NCI-H69 (cell line): ENCODE measurements at regions not wholly inside any gene's neighbourhood (a gene's known extent, or its start where the extent isn't known, plus 50 kb on each side); places are given as distances from the start of the nearest gene placed in this dataset.

ENCODE experiments used
- DNase-seq: peaks from one replicate; lab custom pipeline; 2025; lab: John Stamatoyannopoulos, UW

DNA sequence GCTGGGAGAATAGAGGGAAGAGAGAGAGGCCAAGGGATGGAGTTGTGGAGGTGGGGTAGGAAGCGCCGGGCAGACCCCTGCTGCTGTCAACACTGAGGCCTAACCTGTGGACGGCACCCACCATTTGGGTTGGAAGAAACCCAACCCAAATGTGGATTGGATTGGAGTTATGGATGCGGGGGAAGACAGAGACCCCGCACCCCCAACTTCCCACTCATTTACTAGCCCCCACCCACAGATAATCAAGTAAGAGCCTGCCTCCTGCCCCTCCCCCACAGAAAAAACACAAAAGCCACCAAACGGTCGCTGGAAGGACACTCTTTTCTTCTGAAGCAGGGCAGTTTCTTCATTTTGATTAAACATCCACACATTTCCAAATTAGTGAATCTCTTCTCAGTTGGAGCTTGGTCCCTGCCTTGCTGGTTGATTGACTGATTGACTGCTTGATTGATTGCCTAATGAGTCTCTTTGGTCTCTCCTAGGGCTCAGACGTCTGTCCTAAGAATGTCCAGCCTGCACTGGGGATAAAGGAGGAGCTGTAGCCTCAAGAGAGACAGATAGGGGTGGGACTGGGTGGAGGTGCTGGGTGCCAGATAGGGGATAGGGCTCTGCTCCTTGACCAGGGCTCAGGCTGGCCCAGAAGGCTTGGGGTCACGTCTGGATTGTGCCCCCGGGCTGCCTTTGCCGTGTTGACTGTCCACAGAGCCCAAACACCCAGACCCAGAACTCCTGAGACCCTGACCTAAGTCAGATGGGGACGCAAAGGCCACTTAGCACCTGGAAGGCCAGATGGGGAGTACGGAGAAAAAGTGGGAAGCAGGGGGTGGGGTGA is 74.9 kb upstream of the FOXP4 start:
- no peak for DNase-seq

DNA sequence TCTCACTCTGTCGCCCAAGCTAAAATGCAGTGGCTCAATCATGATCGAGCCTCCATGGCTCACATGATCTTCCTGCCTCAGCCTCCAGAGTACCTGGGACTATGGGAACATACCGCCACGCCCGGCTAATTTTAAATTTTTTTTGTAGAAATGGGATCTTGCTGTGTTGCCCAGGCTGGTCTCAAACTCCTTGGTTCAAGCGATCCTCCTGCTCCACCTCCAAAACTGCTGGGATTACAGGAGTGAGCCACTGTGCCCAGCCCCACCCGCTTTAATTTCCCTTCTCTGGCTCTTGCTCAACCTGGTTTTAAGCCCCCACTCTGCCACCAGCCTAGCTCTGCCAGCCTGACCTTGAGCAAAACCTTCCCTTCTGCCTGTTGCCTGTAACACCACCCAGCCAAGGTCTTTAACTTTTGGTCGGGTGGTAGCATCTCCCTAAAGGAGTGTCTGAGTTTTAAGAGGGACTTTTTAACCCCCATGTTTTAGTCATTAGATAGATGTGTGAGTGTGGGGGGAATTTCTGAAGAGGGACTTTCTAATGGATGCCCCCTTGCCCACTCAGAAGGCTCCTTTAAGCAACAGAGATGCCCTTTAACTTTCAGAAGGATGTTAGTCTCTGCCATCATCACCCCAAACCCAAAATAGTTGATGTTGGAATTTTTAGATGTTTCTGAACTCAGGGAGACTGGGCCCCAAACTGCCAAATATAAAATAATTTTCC is 71.8 kb upstream of the FOXP4 start:
- DNase-seq, result no peak

- DNase-seq, result no peak
Observed at GRCh38 chr6:41475164-41475563, 71.0 kb upstream of the FOXP4 start.

DNA sequence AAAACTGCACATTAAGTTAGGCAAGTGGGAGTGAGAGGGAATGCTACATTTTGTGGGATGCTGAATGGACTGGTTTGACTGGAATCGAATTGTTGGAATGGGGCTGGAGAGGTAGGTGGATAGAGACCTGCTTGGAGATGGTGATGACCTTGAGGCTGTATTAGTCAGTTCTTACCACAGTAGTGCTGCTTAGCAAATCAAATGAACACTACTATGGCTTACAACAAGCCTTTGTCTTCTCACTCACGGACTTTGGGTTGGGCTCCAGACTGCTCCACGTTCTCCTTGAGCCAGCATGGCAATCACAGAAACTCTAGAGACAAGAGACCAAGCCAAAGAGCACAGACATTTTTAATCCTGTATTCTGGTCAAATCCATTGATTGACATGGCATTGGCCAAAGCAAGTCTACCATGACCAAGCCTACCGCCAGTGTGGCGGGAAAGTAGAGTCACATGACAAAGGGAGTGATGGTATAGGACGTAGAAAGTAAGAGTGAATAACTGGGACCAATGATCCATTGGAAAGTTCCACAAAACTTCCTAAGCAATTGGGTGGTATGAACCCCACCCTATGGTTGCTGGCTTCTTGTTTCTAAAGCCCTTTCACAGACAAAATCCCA is 70.3 kb upstream of the FOXP4 start:
- no peak for DNase-seq

GRCh38 chr6:41476401-41476800 is 69.8 kb upstream of the FOXP4 start:
- DNase-seq, result no peak

DNA sequence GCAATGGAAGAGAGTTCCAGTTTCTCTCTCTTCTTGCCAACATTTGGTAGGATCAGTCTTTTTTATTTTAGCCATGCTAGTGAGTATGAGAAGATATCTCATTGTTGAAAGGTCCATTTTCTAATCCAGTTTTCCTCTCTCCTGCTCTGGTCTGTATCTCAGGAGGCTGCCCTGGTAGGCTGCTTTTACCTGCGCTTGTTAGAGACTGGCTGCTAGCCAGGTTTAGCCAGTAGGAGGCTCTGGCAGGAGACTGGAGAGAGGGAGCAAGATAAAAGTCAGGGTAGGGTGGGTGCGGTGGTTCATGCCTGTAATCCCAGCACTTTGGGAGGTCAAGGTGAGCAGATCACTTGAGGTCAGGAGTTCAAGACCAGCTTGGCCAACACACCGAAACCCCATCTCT is 68.6 kb upstream of the FOXP4 start:
- peak; percentile 73 for DNase-seq

DNA sequence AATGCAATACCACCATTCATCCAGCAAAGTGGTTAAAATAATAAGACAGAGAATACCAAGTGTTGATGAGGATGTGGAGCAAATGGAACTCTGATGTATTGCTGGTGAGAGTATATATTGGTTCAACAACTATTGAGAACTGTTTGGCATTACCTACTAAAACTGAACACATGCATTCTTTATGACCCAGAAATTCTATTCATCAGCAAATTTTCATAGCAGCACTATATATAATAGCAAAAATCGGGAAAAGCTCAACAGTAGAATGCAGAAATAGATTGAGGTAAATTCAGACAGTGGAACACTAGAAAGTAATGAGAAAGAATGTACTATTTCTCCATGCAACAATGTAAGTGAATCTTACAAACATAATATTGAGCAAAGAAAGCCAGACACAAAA is 62.2 kb upstream of the FOXP4 start:
- no peak for DNase-seq

GRCh38 chr6:41487860-41488432 is 58.2 kb upstream of the FOXP4 start:
- no peak for DNase-seq

DNA sequence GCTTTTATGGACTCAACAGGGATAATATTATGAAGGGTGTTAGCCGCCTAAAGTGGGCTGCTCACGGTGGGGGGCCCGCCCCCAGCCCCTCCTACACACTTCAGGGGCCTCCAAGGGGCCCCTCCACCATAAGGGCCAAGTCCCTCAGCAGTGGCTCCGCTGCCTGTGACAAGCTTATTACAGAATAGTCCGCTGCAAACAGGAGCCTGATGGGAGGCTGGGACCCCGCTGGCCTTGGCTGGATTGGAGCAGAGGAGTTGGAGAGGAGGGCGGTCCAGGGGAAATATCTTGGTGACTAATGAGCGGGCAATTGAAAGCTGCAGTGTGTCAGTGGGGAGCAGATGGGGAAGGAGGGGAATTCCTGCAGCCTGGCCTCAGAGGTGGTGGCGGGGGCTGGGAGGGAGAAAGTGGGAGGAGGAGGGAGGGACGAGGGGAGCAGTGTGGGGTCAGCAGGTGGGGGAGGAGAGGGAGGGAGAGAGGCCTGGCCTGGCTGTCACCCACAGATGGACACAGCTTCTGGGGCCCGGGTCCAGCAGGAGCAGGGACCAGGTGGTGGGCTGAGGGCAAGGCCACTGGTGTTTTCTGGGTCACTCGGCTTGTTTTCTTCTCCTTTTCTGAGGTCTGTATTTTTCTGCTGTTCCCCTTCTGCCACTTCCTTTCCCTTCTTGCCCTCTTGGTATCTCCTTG is 57.6 kb upstream of the FOXP4 start:
- DNase-seq, result peak; percentile 95

GRCh38 chr6:41489120-41489851 is 56.9 kb upstream of the FOXP4 start:
- peak; percentile 81 for DNase-seq

GRCh38 chr6:41492261-41492891 is 53.8 kb upstream of the FOXP4 start:
- peak; percentile 48 for DNase-seq

DNA sequence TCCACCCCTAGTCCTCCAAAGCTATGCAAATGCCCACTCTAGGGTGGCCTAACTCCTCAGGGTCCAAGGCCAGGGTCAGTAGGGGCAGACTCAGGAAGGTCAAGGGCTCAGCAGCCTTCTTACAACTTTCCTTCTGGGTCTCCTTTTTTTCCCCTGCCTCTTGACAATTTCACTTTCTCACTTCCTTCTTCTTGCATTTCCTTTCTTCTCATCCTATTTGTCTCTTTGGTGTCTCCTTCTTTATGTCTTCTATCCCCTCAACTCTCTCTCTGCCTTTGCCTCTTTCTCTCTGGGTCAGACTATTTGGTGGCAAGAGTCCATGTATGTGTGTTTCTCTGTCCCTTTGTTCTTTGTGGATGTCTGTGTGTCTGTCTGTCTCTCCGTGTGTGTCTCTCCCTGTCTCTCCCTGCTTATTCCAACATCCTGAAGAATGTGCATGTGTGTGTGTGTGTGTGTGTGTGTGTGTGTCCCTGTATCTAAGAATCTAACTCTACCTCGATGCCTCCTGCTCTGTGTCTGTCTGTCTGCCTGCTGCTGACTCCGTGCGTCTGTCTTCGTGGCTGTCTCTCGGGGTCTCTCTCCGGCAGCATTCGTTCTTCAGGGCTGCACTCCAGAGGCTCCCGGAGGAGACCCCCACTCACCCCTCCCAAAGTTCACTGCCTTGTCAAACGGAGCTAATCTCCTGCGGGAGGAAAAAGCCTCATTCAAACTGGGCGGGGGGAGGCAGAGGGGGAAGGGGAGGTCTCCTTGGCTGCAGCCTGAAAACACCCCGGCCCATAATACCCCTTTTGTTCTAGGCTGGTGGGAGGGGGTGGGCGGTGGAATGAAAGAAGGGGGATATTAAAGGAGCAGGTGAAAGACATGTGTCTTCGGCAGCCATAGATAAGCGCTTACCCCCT is 51.7 kb upstream of the FOXP4 start:
- DNase-seq, result no peak
